Endothelial cell of umbilical vein (primary cell): ENCODE measurements at regions not wholly inside any gene's neighbourhood (a gene's known extent, or its start where the extent isn't known, plus 50 kb on each side); places are given as distances from the start of the nearest gene placed in this dataset.

Source experiments
- BruUV-seq: library from RNA; stranded (reverse); fragments of 400-500 nt; replicated peaks from 2 replicates; lab custom pipeline; 2021; lab: Mats Ljungman, UMichigan
- CTCF ChIA-PET: fragments of 300-600, 350-600 bp; sonication (Branson Sonifier 250); formaldehyde crosslinking; loops from one replicate; lab custom pipeline; 2021; ENCODE audit warnings: antibody characterized with exemption, inconsistent platforms; lab: Charles Lee
- POLR2A ChIA-PET: fragments of 300-600, 350-600 bp; sonication (Branson Sonifier 250); formaldehyde crosslinking; loops from one replicate; lab custom pipeline; 2021; ENCODE audit warnings: antibody characterized with exemption, inconsistent platforms; lab: Charles Lee
- DNase-seq: peaks from one replicate; pipeline ENCODE4 v3.0.0-alpha.2; 2011; ENCODE audit warnings: low read depth, low spot score
- FAIRE-seq: peaks from 2 replicates; lab custom pipeline; 2011; peaks lifted over from hg19 to GRCh38; lab: Jason Lieb, UNC
- H2AFZ ChIP-seq: 2 replicates; pipeline ENCODE4 v1.6.0; 2012; ENCODE audit warnings: low read depth, low read length, control low read depth, inconsistent platforms
- H3K27ac ChIP-seq: 2 replicates; pipeline ENCODE4 v1.5.1; 2011; ENCODE audit warnings: low read depth, mild to moderate bottlenecking, control low read depth, low read length, moderate library complexity; ENCODE audit not compliant: insufficient read depth
- H3K27me3 ChIP-seq, 2 experiments: 2 replicates each; pipeline versions ENCODE4 v1.6.0 to v1.6.1; 2011; ENCODE audit warnings: low read length in 2 of 2, mixed read lengths in 1 of 2; ENCODE audit not compliant: control insufficient read depth in 2 of 2, insufficient read depth in 2 of 2
- H3K36me3 ChIP-seq, 2 experiments: 2 replicates in 1 of 2; 3 replicates in 1 of 2; pipeline ENCODE4 v1.5.1; 2011; ENCODE audit warnings: low read length in 2 of 2, mild to moderate bottlenecking in 1 of 2, moderate library complexity in 1 of 2; ENCODE audit not compliant: control insufficient read depth in 2 of 2, insufficient read depth in 2 of 2; ENCODE audit errors: extremely low read depth in 1 of 2
- H3K4me1 ChIP-seq: 3 replicates; pipeline ENCODE4 v1.5.1; 2011; ENCODE audit warnings: mild to moderate bottlenecking, low read length; ENCODE audit not compliant: control insufficient read depth, insufficient read depth; ENCODE audit errors: extremely low read depth
- H3K4me2 ChIP-seq: 2 replicates; pipeline ENCODE4 v1.6.1; 2011; ENCODE audit warnings: low read length, control low read depth, mixed read lengths; ENCODE audit not compliant: insufficient read depth
- H3K4me3 ChIP-seq, 3 experiments: fragments of 200-600 bp in 1 of 3; sonication (generic), shearing (Covaris generic) in 1 of 3; replicated peaks in 1 of 3; 2 replicates each; pipeline ENCODE4 v1.5.1; 2011 to 2016; ENCODE audit warnings: control low read depth in 3 of 3, low read length in 3 of 3, mild to moderate bottlenecking in 2 of 3, inconsistent platforms in 1 of 3, low read depth in 1 of 3, moderate library complexity in 1 of 3; ENCODE audit not compliant: insufficient read depth in 1 of 3
- H3K79me2 ChIP-seq: 2 replicates; pipeline ENCODE4 v1.6.0; 2012; ENCODE audit warnings: low read length, inconsistent platforms; ENCODE audit not compliant: control insufficient read depth, insufficient read depth
- H3K9ac ChIP-seq: replicated peaks from 2 replicates; pipeline ENCODE3; 2011; ENCODE audit warnings: low read length, control low read depth; ENCODE audit not compliant: insufficient read depth; ENCODE audit errors: extremely low read depth
- H3K9me1 ChIP-seq: replicated peaks from 3 replicates; pipeline ENCODE4 v1.6.0; 2011; ENCODE audit warnings: mild to moderate bottlenecking, low read length; ENCODE audit not compliant: control insufficient read depth, insufficient read depth; ENCODE audit errors: extremely low read depth
- H3K9me3 ChIP-seq: replicated peaks from 2 replicates; pipeline ENCODE4 v1.5.1; 2012; ENCODE audit warnings: low read length, inconsistent platforms; ENCODE audit not compliant: control insufficient read depth, insufficient read depth
- H4K20me1 ChIP-seq: replicated peaks from 2 replicates; pipeline ENCODE3; 2011; ENCODE audit warnings: mild to moderate bottlenecking, low read length; ENCODE audit not compliant: control insufficient read depth, insufficient read depth; ENCODE audit errors: extremely low read depth
- EZH2 ChIP-seq: IDR thresholded peaks from 2 replicates; pipeline ENCODE4 v1.6.1; 2012; ENCODE audit warnings: borderline replicate concordance, low read depth, mild to moderate bottlenecking, moderate library complexity, low read length, inconsistent platforms; ENCODE audit not compliant: severe bottlenecking
- FOS ChIP-seq: IDR thresholded peaks from 2 replicates; pipeline ENCODE4 v1.6.1; 2011; ENCODE audit warnings: mild to moderate bottlenecking, low read length, moderate library complexity, borderline replicate concordance; ENCODE audit not compliant: insufficient read depth
- GATA2 ChIP-seq: IDR thresholded peaks from 2 replicates; pipeline ENCODE4 v1.7.0; 2011; ENCODE audit warnings: low read depth, mild to moderate bottlenecking, moderate library complexity, mixed read lengths, low read length; ENCODE audit not compliant: insufficient read length, insufficient read depth
- JUN ChIP-seq: IDR thresholded peaks from 2 replicates; pipeline ENCODE4 v1.6.1; 2011; ENCODE audit warnings: borderline replicate concordance, low read depth; ENCODE audit not compliant: insufficient read length, insufficient read depth
- MYC ChIP-seq: IDR thresholded peaks from one replicate; pipeline ENCODE4 v1.6.1; 2011; ENCODE audit warnings: mild to moderate bottlenecking, low read depth, low read length
- POLR2A ChIP-seq: IDR thresholded peaks from 2 replicates; pipeline ENCODE4 v1.6.1; 2012; ENCODE audit warnings: low read depth, mild to moderate bottlenecking, control low read depth, low read length
- POLR2AphosphoS5 ChIP-seq: IDR thresholded peaks from 2 replicates; pipeline ENCODE4 v1.6.1; 2012; ENCODE audit warnings: low read depth, mild to moderate bottlenecking, control low read depth, low read length, moderate library complexity; ENCODE audit not compliant: insufficient read depth
- dilution Hi-C: fragments of 300-500 bp; cut with MboI; formaldehyde crosslinking; loops from one replicate; pipeline ENCODE4 v1.15.0; 2019; ENCODE audit warnings: low sequenced_read_pairs; ENCODE audit not compliant: extremely low pct_ligation_motif_present
- intact Hi-C: fragments of 100-400 bp; cut with micrococcal nuclease; formaldehyde crosslinking; loops from one replicate; pipeline ENCODE4 v1.10.0; 2022
- TF ChIP-seq, protein P1 (sequence below): IDR thresholded peaks from 2 replicates; pipeline ENCODE4 v1.6.1; 2011; ENCODE audit not compliant: insufficient read depth, insufficient read length
- TF ChIP-seq, protein P2 (sequence below), 2 donors: IDR thresholded peaks; 1 replicate in 1 of 2; 2 replicates in 1 of 2; pipeline ENCODE4 v1.5.1; 2011; ENCODE audit warnings: low read length in 2 of 2, mild to moderate bottlenecking in 2 of 2, moderate library complexity in 2 of 2, control low read depth in 1 of 2, inconsistent platforms in 1 of 2, low read depth in 1 of 2; ENCODE audit not compliant: insufficient read depth in 1 of 2; ENCODE audit errors: extremely low read depth in 1 of 2

DNA sequence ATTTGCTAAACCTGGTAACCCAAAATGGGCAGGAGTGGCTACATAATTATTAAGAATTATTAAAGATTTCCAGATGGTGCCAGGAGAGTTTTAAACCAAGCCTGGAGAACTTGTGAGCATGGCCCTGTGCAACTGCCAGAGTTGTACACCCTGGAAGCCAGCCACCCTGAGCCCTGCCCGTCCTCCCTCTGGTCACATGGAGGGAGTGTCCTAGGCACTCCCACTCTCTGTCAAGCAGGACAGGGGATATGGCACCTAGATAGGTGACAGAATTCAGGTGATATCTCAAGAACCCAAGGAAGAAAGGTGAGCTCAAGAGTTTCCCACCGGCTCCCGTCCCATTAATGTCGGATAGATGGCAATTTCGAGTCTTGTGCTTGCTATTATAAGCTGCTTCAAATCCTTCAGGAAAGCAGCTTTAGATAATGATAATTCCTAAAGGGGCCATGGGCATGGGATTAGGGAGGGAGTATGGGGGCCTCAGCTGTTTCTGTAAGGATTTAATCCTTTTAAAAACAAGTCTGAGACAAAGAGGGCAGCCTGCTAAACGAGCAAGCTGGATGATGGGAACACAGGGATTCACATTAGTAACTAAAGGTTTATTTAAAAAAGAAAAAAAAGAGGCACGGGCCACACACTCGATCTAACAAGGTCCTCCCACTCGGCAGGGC, 169.1 kb downstream of the BMP7 start:
- H4K20me1 ChIP-seq, result no peaks in the 10 kb centered on the region
- no peak overlapping the region for H3K27ac ChIP-seq
- H3K4me1 ChIP-seq, result no peaks in the 10 kb centered on the region
- dilution Hi-C loops (no loop called here), intact Hi-C loops (loop anchor here (10.0 kb wide), 1 partner anchor 397 kb away; no protein-coding TSS in a partner anchor)
- ChIA-PET CTCF (no interaction called here), POLR2A (no interaction called here)
- H3K79me2 ChIP-seq, result no peaks in the 10 kb centered on the region
- H3K36me3 ChIP-seq, result no peaks in the 10 kb centered on the region
- no peak overlapping the region for H3K4me3 ChIP-seq
- DNase-seq, result no peak
- no peak overlapping the region for H2AFZ ChIP-seq
- H3K9me1 ChIP-seq, result no peaks in the 10 kb centered on the region
- no peaks in the 10 kb centered on the region for H3K27me3 ChIP-seq
- H3K9me3 ChIP-seq, result no peaks in the 10 kb centered on the region
- H3K4me2 ChIP-seq, result no peak overlapping the region
- no peak for FAIRE-seq
- H3K9ac ChIP-seq, result no peak overlapping the region
- BruUV-seq, result no TSS peak
- TF ChIP-seq JUN (no peak), POLR2A (no peak), POLR2AphosphoS5 (no peak), GATA2 (no peak), FOS (no peak), MYC (no peak), EZH2 (no peak)
- TF ChIP-seq, protein P1, sequence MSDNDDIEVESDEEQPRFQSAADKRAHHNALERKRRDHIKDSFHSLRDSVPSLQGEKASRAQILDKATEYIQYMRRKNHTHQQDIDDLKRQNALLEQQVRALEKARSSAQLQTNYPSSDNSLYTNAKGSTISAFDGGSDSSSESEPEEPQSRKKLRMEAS, result no peak
- TF ChIP-seq, protein P2, sequence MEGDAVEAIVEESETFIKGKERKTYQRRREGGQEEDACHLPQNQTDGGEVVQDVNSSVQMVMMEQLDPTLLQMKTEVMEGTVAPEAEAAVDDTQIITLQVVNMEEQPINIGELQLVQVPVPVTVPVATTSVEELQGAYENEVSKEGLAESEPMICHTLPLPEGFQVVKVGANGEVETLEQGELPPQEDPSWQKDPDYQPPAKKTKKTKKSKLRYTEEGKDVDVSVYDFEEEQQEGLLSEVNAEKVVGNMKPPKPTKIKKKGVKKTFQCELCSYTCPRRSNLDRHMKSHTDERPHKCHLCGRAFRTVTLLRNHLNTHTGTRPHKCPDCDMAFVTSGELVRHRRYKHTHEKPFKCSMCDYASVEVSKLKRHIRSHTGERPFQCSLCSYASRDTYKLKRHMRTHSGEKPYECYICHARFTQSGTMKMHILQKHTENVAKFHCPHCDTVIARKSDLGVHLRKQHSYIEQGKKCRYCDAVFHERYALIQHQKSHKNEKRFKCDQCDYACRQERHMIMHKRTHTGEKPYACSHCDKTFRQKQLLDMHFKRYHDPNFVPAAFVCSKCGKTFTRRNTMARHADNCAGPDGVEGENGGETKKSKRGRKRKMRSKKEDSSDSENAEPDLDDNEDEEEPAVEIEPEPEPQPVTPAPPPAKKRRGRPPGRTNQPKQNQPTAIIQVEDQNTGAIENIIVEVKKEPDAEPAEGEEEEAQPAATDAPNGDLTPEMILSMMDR (IDR thresholded peaks at IDR 0.05; ENCODE audit: extremely low read depth in 1 of 2, insufficient read depth in 1 of 2, low read depth in 1 of 2, low read length in 2 of 2), result no peak
